Fibroblast of lung (primary cell): ENCODE measurements at regions not wholly inside any gene's neighbourhood (a gene's known extent, or its start where the extent isn't known, plus 50 kb on each side); places are given as distances from the start of the nearest gene placed in this dataset.

Source experiments
- DNase-seq, 2 donors: peaks; one replicate each; pipeline versions ENCODE4 v3.0.0 to v3.0.0-alpha.2; 2010; ENCODE audit warnings: low read depth in 2 of 2
- H2AFZ ChIP-seq: 2 replicates; pipeline ENCODE4 v1.5.1; 2012; ENCODE audit warnings: low read length, control low read depth, inconsistent platforms
- H3K27ac ChIP-seq: 2 replicates; pipeline ENCODE4 v1.5.1; 2011; ENCODE audit warnings: low read length, control low read depth; ENCODE audit not compliant: insufficient read depth
- H3K27me3 ChIP-seq: 2 replicates; pipeline ENCODE4 v1.5.1; 2011; ENCODE audit warnings: mild to moderate bottlenecking, low read length; ENCODE audit not compliant: control insufficient read depth, insufficient read depth
- H3K36me3 ChIP-seq: 2 replicates; pipeline ENCODE4 v1.5.1; 2011; ENCODE audit warnings: low read length; ENCODE audit not compliant: control insufficient read depth, insufficient read depth
- H3K4me1 ChIP-seq: 2 replicates; pipeline ENCODE4 v1.5.1; 2011; ENCODE audit warnings: low read length; ENCODE audit not compliant: control insufficient read depth, insufficient read depth; ENCODE audit errors: extremely low read depth
- H3K4me2 ChIP-seq: 2 replicates; pipeline ENCODE4 v1.5.1; 2011; ENCODE audit warnings: low read length, control low read depth; ENCODE audit not compliant: insufficient read depth; ENCODE audit errors: extremely low read depth
- H3K4me3 ChIP-seq, 4 experiments: fragments of 200-600 bp in 1 of 4; sonication (generic) in 1 of 4; replicated peaks in 1 of 4; 2 replicates each; pipeline ENCODE4 v1.5.1; 2011 to 2016; ENCODE audit warnings: low read length in 4 of 4, low read depth in 3 of 4, mild to moderate bottlenecking in 3 of 4, control low read depth in 2 of 4, inconsistent platforms in 1 of 4, mixed read lengths in 1 of 4; ENCODE audit not compliant: insufficient read depth in 1 of 4; ENCODE audit errors: control extremely low read depth in 1 of 4
- H3K79me2 ChIP-seq: 2 replicates; pipeline ENCODE4 v1.5.1; 2012; ENCODE audit warnings: mild to moderate bottlenecking, low read length, inconsistent platforms; ENCODE audit not compliant: control insufficient read depth, insufficient read depth
- H3K9ac ChIP-seq: 2 replicates; pipeline ENCODE4 v1.5.1; 2011; ENCODE audit warnings: mild to moderate bottlenecking, low read length, control low read depth; ENCODE audit not compliant: insufficient read depth
- H3K9me3 ChIP-seq: 2 replicates; pipeline ENCODE4 v1.5.1; 2012; ENCODE audit warnings: low read depth, low read length; ENCODE audit not compliant: control insufficient read depth, insufficient read depth
- H4K20me1 ChIP-seq: 2 replicates; pipeline ENCODE4 v1.5.1; 2011; ENCODE audit warnings: low read length; ENCODE audit not compliant: control insufficient read depth, insufficient read depth; ENCODE audit errors: extremely low read depth
- CTCF ChIP-seq, 2 donors: IDR thresholded peaks in 1 of 2; conservative IDR thresholded peaks in 1 of 2; 1 replicate in 1 of 2; 2 replicates in 1 of 2; pipeline ENCODE4 v1.5.1; 2011 to 2012; ENCODE audit warnings: low read length in 2 of 2, control low read depth in 1 of 2, inconsistent platforms in 1 of 2, low read depth in 1 of 2, mild to moderate bottlenecking in 1 of 2
- EZH2 ChIP-seq: IDR thresholded peaks from 2 replicates; pipeline ENCODE4 v1.5.1; 2012; ENCODE audit warnings: low read length, control low read depth, mild to moderate bottlenecking; ENCODE audit errors: missing control alignments

GRCh38 chr10:58994226-58995057 lies 182.0 kb upstream of the PHYHIPL start:
- no peaks in the 10 kb centered on the region for H3K9me3 ChIP-seq
- no peak overlapping the region for H2AFZ ChIP-seq
- no peaks in the 10 kb centered on the region for H3K27me3 ChIP-seq
- no peak overlapping the region for H3K27ac ChIP-seq
- H3K9ac ChIP-seq: no peak overlapping the region
- DNase-seq: peak; percentile 20 to 37
- no peak overlapping the region for H3K4me2 ChIP-seq
- no peaks in the 10 kb centered on the region for H3K36me3 ChIP-seq
- TF ChIP-seq CTCF (conservative IDR thresholded peaks at IDR 0.05 in 1 of 2, IDR thresholded peaks at IDR 0.05 in 1 of 2; ENCODE audit: low read depth in 1 of 2, low read length in 2 of 2) (no peak), EZH2 (no peak)
- H3K79me2 ChIP-seq: no peaks in the 10 kb centered on the region
- H3K4me1 ChIP-seq: no peaks in the 10 kb centered on the region
- H3K4me3 ChIP-seq: no peak overlapping the region
- H4K20me1 ChIP-seq: no peaks in the 10 kb centered on the region

DNA sequence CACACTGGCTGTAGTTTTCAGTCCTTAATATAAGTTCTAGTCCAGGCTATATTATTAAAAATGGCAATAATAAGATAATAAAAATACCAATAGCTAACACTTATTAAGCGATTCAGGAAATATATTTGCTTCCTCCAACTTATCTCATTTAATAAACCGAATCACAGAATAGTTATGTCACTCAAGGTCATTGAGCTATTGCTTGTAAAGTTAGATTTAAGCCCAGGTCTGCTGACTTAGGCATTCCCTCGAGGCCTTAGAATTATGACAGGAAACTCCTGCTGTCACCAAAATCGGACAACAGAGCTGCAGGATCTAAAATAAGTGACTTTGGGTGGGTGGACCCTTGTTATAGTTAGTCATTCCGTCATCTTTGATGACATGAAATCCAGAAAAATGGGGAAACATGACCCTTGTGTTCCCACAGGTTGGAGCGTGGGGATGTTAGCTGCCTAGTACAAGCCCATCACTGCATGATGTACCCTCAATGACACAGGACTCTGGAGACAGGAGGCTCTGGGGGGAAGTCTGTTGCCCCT lies 181.3 kb upstream of the PHYHIPL start:
- Histone ChIP-seq H3K36me3 (no peaks in the 10 kb centered on the region), H3K4me1 (no peaks in the 10 kb centered on the region), H3K9ac (no peak overlapping the region), H3K4me2 (no peak overlapping the region), H4K20me1 (no peaks in the 10 kb centered on the region), H2AFZ (no peak overlapping the region), H3K79me2 (no peaks in the 10 kb centered on the region), H3K27ac (no peak overlapping the region), H3K4me3 (no peak overlapping the region), H3K27me3 (no peaks in the 10 kb centered on the region), H3K9me3 (no peaks in the 10 kb centered on the region)
- no peak for DNase-seq
- no peak for TF ChIP-seq CTCF (conservative IDR thresholded peaks at IDR 0.05 in 1 of 2, IDR thresholded peaks at IDR 0.05 in 1 of 2; ENCODE audit: low read depth in 1 of 2, low read length in 2 of 2)
- TF ChIP-seq EZH2: no peak

DNA sequence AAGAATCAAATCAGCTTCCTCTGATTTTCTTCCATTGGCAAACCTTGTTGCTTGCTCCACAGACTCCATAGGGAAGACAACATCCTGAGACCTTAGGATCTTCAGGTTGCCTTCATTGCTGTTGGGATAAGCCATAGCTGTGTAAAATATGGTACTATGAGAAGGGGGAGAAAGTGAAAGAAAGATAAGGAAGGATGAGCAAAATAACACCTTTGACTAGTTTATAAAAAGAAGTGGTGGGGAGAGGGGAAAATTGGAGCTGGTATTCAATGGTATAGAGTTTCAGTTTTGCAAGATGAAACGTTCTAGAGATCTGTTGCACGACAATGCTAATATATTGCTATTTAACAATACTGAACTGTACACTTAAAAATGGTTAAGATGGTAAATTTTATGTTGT lies 180.4 kb upstream of the PHYHIPL start:
- H3K36me3 ChIP-seq: no peaks in the 10 kb centered on the region
- DNase-seq: no peak

More for the DNA sequence above, 180.4 kb upstream of the PHYHIPL start:
- TF ChIP-seq CTCF (conservative IDR thresholded peaks at IDR 0.05 in 1 of 2, IDR thresholded peaks at IDR 0.05 in 1 of 2; ENCODE audit: low read depth in 1 of 2, low read length in 2 of 2) (no peak), EZH2 (no peak)
- H4K20me1 ChIP-seq: no peaks in the 10 kb centered on the region
- no peak overlapping the region for H3K9ac ChIP-seq
- no peak overlapping the region for H3K4me3 ChIP-seq
- no peaks in the 10 kb centered on the region for H3K79me2 ChIP-seq
- no peaks in the 10 kb centered on the region for H3K4me1 ChIP-seq
- no peak overlapping the region for H3K4me2 ChIP-seq
- H3K27ac ChIP-seq: no peak overlapping the region
- no peaks in the 10 kb centered on the region for H3K27me3 ChIP-seq
- no peak overlapping the region for H2AFZ ChIP-seq
- H3K9me3 ChIP-seq: no peaks in the 10 kb centered on the region
